Osteocyte (in vitro differentiated cells): ENCODE measurements at regions not wholly inside any gene's neighbourhood (a gene's known extent, or its start where the extent isn't known, plus 50 kb on each side); places are given as distances from the start of the nearest gene placed in this dataset.

Experiments used
- DNase-seq: peaks from one replicate; pipeline ENCODE4 v3.0.0; 2021; ENCODE audit warnings: mixed read lengths; ENCODE audit not compliant: unreplicated experiment; ENCODE audit errors: extremely low spot score
- H3K27ac Mint-ChIP-seq: one replicate; pipeline ENCODE4 v1.8.0; 2021; ENCODE audit warnings: mild to moderate bottlenecking, mixed read lengths; ENCODE audit not compliant: unreplicated experiment
- H3K27me3 Mint-ChIP-seq: one replicate; pipeline ENCODE4 v1.8.0; 2021; ENCODE audit warnings: mixed read lengths; ENCODE audit not compliant: unreplicated experiment
- H3K36me3 Mint-ChIP-seq: one replicate; pipeline ENCODE4 v1.8.0; 2021; ENCODE audit warnings: mixed read lengths; ENCODE audit not compliant: unreplicated experiment
- H3K4me1 Mint-ChIP-seq: one replicate; pipeline ENCODE4 v1.8.0; 2021; ENCODE audit warnings: mixed read lengths; ENCODE audit not compliant: unreplicated experiment
- H3K4me3 Mint-ChIP-seq: one replicate; pipeline ENCODE4 v1.8.0; 2021; ENCODE audit warnings: mild to moderate bottlenecking, moderate library complexity, mixed read lengths; ENCODE audit not compliant: unreplicated experiment
- H3K9me3 Mint-ChIP-seq: one replicate; pipeline ENCODE4 v1.8.0; 2021; ENCODE audit warnings: mixed read lengths; ENCODE audit not compliant: unreplicated experiment
- TF ChIP-seq, protein P1 (sequence below): fragments of 200-600 bp; sonication (generic); IDR thresholded peaks from 2 replicates; pipeline ENCODE4 v1.5.0; 2021; ENCODE audit warnings: antibody characterized with exemption, mild to moderate bottlenecking, moderate library complexity

DNA sequence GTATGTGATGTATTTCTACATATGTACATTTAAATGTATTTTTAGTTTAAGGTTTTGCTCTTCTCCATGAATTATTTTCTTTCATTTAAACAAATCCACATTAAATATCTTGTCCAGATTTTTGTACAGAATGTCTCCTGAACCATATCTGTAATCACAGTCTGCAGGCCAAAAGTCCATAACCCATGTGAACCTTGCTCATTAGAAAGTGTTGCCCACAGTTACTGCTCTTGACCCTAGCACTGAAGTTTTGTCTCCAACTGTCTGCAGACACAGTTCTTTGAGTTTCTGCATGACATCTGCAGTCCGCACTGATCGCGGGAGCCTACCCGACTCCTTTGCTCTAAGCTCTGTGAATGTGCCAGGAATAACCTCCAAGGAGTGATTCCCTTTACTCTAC lies 626.2 kb upstream of the SLC10A2 start:
- TF ChIP-seq, protein P1, sequence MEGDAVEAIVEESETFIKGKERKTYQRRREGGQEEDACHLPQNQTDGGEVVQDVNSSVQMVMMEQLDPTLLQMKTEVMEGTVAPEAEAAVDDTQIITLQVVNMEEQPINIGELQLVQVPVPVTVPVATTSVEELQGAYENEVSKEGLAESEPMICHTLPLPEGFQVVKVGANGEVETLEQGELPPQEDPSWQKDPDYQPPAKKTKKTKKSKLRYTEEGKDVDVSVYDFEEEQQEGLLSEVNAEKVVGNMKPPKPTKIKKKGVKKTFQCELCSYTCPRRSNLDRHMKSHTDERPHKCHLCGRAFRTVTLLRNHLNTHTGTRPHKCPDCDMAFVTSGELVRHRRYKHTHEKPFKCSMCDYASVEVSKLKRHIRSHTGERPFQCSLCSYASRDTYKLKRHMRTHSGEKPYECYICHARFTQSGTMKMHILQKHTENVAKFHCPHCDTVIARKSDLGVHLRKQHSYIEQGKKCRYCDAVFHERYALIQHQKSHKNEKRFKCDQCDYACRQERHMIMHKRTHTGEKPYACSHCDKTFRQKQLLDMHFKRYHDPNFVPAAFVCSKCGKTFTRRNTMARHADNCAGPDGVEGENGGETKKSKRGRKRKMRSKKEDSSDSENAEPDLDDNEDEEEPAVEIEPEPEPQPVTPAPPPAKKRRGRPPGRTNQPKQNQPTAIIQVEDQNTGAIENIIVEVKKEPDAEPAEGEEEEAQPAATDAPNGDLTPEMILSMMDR: no peak
- Mint-ChIP-seq H3K36me3 (no peaks in the 10 kb centered on the region), H3K4me1 (peaks cover 8% of the 10 kb centered on the region), H3K27ac (no peak overlapping the region), H3K27me3 (no peaks in the 10 kb centered on the region), H3K4me3 (no peak overlapping the region), H3K9me3 (no peaks in the 10 kb centered on the region)
- no peak for DNase-seq

- H3K27ac Mint-ChIP-seq: no peak overlapping the region
- DNase-seq: no peak
- H3K4me1 Mint-ChIP-seq: no peaks in the 10 kb centered on the region
- no peaks in the 10 kb centered on the region for H3K9me3 Mint-ChIP-seq
- TF ChIP-seq, protein P1: no peak
- no peak overlapping the region for H3K4me3 Mint-ChIP-seq
- H3K27me3 Mint-ChIP-seq: no peaks in the 10 kb centered on the region
- H3K36me3 Mint-ChIP-seq: no peaks in the 10 kb centered on the region
These were observed 610.1 kb upstream of the SLC10A2 start for GRCh38 chr13:103676329-103676728.

GRCh38 chr13:103671547-103671946 lies 605.3 kb upstream of the SLC10A2 start:
- DNase-seq: no peak
- TF ChIP-seq, protein P1: no peak
- H3K4me3 Mint-ChIP-seq: no peak overlapping the region
- H3K36me3 Mint-ChIP-seq: no peaks in the 10 kb centered on the region
- no peak overlapping the region for H3K27ac Mint-ChIP-seq
- H3K9me3 Mint-ChIP-seq: no peaks in the 10 kb centered on the region
- no peaks in the 10 kb centered on the region for H3K4me1 Mint-ChIP-seq
- peaks cover 3% of the 10 kb centered on the region for H3K27me3 Mint-ChIP-seq

- no peaks in the 10 kb centered on the region for H3K9me3 Mint-ChIP-seq
- no peak for DNase-seq
- H3K27me3 Mint-ChIP-seq: no peaks in the 10 kb centered on the region
- TF ChIP-seq, protein P1: no peak
- H3K4me1 Mint-ChIP-seq: no peaks in the 10 kb centered on the region
- H3K27ac Mint-ChIP-seq: no peak overlapping the region
- no peaks in the 10 kb centered on the region for H3K36me3 Mint-ChIP-seq
- no peak overlapping the region for H3K4me3 Mint-ChIP-seq
These were observed 597.8 kb upstream of the SLC10A2 start for GRCh38 chr13:103663996-103664395.

GRCh38 chr13:103656311-103656710 lies 590.1 kb upstream of the SLC10A2 start:
- Mint-ChIP-seq H3K27me3 (no peaks in the 10 kb centered on the region), H3K4me1 (no peaks in the 10 kb centered on the region), H3K4me3 (no peak overlapping the region), H3K36me3 (no peaks in the 10 kb centered on the region), H3K9me3 (no peaks in the 10 kb centered on the region), H3K27ac (no peak overlapping the region)
- no peak for DNase-seq
- TF ChIP-seq, protein P1: no peak
